CD4-positive, alpha-beta T cell treated with Interleukin-12 subunit alpha and Interleukin-12 subunit beta, for 1 hour (primary cell): ENCODE measurements at regions not wholly inside any gene's neighbourhood (a gene's known extent, or its start where the extent isn't known, plus 50 kb on each side); places are given as distances from the start of the nearest gene placed in this dataset.
"Not testable (repeated sequence)": the region's sequence is repeated elsewhere in the genome, so short reads cannot be mapped to it uniquely, and the experiment has no call there.

Experiments used
- DNase-seq: peaks from one replicate; pipeline ENCODE4 v3.0.0-alpha.2; 2020

DNA sequence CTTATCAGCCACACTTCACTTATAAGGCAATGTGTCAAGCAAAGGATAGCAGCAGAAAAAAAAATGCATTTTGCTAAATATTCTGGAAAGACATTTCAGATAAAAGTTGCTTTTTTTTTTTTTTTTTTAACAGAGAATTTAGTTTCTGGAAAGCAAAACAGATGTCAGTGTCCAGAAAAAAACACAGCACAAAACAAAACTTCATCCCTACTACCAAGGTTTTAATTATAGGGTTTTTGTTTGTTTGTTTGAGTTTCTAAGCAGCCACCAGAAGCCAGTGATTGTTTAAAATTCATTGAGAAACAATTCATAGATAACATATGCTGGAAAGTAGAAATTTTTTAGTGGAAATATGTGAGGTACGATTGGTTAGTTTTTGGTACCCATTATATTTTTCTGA, 1202.7 kb downstream of the OTOL1 start:
- DNase-seq: no peak

DNA sequence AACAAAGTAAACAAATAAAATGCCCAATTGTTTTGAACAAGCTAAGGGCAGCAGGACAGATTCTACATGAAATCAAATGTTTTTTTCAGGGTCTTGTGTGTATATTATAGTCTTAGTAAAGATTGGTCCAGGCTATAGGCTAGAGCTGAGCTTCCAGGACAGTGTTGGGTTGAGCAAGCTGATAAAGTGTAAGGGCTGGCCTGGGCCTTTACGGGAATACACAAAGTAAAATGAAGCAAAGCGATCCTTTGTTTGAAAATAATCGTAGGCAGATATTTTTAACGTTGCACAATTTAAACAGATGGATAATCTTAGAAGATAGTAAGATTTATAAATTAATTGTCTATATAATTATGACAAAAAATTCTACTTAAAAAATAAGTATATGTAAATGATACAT, 1204.6 kb downstream of the OTOL1 start:
- no peak for DNase-seq

DNA sequence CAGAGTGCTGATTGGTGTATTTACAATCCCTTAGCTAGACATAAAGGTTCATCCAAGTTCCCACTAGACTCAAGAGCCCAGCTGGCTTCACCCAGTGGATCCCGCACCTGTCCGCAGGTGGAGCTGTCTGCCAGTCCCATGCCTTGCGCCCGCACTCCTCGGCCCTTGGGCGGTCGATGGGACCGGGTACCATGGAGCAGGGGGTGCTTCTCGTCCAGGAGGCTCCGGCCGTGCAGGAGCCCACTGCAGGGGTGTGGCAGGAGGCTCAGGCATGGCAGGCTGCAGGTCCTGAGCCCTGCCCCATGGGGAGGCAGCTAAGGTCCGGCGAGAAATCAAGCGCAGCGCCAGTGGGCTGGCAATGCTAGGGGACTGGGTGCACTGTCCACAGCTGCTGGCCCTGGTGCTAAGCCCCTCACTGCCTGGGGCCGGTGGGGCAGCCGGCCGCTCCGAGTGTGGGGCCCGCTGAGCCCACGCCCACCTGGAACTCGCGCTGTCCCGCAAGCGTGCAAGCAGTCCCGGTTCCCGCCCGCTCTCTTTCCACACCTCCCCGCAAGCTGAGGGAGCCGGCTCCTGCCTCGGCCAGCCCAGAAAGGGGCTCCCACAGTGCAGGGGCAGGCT, 1206.3 kb downstream of the OTOL1 start:
- no peak for DNase-seq

DNA sequence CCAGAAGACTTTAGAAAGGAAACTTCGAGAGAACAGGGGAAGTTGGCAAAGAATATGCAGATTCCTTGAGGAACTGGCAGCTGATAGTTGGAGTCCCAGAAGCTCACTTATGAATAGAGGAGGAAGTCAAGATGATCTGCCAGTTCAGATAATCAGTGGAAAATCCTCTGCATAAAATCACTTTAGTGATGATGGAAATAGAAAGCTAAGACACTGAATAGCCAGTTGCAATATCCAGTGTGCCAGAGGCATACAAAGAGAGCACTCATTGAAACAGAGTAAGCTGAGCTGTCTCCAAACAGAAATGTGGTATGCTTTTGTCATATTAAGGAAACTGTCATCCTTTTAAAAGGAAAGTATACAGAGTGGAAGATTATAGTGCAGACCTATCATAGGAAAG, 1207.6 kb downstream of the OTOL1 start:
- no peak for DNase-seq

DNA sequence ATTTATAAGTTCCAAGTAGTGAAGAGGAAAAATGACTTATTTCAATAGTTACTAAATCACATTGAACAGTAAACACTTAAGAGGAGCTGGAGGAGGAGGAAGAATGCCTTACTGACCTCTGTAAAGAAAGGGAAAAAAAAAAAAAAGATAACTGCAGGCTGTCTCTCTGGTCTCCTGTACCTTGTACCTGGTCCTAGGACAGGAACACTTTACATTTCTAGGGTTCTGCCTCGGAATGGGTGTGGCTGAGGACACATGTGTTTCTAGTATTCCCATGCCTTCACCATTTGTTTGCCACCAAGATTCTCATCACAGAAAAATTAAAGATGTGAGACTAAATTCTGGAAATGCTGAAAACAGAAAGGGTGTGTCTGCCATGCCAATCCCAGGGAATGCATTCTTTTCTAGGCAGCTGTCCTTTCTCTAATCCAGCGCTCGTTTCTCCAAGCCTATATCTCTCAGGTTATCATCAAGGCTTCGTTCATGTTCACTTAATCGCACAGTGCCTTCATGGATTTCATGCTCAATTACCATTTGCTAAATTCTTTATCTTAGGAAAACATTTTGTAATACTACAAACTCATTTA, 1208.3 kb downstream of the OTOL1 start:
- DNase-seq: no peak

DNA sequence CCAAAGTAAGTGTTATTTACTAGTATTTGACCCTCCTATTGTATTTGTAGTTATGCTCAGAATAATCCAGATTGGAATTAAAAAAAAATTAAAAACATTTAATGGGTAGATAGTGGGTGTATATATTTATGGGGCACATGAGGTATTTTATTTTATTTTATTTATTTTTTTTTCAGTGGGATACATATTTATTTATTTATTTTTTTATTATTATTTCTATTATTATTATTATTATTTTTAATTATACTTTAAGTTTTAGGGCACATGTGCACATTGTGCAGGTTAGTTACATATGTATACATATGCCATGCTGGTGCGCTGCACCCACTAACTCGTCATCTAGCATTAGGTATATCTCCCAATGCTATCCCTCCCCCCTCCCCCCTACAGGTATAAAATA, 1211.8 kb downstream of the OTOL1 start:
- not testable (repeated sequence) for DNase-seq

DNA sequence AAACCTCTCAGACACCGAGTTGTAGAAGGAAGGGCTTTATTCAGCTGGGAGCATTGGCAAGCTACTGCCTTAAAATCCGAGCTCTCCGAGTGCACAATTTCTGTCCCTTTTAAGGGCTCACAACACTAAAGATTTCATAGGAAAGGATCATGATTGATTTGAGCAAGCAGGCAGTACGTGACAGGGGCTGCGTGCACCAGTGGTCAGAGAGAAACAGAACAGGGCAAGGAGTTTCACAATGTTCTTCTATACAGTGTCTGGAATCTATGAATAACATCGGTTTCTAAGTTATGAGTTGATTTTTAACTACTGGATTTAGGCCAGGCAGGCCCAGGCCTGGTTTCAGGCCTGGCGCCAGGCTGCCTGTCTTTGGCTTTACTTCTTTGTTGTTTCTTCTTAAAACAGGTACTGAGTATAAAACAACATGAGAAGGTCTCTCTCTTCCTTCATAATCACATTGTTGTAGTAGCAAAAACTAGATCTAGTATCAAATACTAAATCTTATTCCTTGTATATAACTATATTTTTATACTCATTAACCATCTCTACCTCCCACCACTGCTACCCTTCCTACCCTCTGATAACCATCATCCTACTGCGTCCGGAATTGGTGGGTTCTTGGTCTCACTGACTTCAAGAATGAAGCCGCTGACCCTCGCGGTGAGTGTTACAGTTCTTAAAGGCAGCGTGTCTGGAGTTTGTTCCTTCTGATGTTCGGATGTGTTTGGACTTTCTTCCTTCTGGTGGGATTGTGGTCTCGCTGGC, 1212.5 kb downstream of the OTOL1 start:
- not testable (repeated sequence) for DNase-seq

DNA sequence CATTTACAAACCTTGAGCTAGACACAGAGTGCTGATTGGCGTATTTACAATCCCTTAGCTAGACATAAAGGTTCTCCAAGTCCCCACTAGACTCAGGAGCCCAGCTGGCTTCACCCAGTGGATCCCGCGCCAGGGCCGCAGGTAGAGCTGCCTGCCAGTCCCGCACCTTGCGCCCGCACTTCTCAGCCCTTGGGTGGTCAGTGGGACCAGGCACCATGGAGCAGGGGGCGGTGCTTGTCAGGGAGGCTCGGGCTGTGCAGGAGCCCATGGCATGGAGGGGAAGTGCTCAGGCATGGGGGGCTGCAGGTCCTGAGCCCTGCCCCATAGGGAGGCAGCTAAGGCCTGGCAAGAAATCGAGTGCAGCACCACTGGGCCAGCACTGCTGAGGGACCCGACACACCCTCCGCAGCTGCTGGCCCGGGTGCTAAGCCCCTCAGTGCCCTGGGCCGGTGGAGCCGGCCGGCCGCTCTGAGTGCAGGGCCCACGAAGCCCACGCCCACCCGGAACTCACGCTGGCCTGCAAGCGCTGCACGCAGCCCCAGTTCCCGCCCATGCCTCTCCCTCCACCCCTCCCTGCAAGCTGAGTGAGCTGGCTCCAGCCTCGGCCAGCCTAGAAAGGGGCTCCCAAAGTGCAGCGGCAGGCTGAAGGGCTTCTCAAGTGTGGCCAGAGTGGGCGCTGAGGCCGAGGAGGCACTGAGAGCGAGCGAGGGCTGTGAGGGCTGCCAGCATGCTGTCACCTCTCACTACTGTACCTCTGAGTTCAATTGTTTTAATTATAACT, 1213.9 kb downstream of the OTOL1 start:
- no peak for DNase-seq

DNA sequence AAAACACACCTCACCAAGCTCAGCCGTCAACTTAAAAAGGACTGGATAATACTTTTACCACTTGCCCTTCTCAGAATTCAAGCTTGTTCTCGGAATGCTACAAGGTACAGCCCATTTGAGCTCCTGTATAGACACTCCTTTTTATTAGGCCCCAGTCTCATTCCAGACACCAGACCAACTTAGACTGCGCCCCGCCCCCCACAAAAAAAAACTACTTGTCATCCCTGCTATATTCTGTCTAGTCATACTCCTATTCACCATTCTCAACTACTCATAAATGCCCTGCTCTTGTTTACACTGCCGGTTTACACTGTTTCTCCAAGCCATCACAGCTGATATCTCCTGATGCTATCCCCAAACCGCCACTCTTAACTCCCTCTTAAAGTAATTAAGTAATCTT, 1220.5 kb downstream of the OTOL1 start:
- not testable (repeated sequence) for DNase-seq

DNA sequence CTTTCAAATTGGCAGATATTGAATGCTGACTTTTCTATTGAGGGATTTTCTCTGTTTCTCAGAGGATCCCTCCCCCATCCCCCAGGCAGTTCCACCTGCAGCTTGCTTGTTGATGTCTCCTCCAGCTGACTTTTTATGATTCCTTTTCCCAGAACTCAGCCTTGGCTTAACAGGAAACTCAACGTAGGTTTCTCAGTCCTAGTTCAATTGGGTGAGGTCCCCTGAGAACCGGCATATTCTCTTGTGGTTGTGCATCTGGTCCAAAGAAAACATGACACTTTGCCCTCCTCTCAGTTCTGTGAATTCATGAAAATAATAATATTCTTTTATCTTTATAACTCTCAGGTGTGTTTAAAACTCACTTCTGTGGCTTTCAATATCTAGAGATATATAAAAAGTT, 1222.1 kb downstream of the OTOL1 start:
- no peak for DNase-seq

DNA sequence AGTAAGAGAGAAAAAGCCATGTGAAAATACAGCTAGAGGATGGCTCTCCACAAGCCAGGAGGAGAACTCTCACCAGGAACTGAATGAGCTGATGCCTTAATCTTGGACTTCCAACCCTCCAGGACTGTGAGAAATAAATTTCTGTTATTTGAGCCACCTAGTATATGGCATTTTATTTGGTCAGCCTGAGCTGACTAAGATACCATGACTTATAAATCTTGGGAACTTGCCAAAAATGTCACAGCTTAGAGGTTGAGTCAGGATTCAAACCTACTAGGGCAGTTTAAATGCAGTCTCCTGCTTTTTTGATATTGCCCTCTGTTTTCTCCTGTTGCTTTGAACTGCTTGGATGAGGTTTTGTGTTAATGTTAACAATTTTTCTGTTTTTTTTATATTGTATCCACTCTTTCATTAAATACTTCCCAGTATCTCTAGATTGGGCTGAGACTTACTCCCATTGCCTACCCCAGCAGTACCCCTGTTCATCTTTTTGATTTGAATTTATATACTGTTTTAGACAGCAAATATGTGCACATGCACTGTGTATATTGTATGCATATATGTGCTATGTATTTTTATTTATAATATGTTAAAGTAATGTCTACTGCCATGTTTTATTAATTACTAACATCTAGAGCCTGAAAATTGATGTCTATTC, 1223.2 kb downstream of the OTOL1 start:
- no peak for DNase-seq

DNA sequence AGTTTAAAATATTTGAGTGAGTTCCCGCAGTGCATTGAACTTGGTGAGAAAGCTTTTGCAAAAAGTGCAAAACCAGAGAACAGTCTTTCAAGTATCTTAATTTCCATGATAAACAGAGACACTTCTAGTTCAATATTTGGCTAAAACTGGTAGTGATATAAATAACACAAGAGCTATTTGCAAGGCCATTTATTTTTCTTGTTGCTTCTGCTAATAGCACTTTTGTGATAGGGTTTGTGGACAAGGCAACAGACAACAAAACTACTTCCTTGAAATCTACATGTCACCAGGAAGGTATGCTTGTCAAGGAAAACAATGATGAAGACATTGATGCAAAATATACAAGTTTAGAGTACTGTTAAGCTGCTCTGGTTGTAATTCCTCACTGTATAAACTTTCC, 1225.1 kb downstream of the OTOL1 start:
- DNase-seq: no peak

DNA sequence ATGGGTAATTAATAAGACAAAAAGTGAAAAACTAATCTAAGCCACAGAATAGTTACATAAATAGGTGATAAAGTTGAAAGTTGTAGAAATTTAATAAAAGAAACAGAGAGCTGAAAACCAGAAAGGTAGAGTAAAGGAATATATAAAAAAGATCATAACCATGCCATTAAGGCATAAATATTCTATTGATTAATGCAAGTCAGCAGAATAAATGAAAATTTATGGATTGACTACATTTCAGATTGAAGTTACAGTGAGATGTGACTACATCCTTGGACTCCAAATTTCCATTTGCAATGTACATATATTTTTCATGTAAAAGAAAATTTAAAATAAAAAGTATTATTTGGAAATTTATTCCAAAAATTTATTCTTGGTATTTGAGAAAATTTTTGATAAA, 1225.7 kb downstream of the OTOL1 start:
- no peak for DNase-seq

DNA sequence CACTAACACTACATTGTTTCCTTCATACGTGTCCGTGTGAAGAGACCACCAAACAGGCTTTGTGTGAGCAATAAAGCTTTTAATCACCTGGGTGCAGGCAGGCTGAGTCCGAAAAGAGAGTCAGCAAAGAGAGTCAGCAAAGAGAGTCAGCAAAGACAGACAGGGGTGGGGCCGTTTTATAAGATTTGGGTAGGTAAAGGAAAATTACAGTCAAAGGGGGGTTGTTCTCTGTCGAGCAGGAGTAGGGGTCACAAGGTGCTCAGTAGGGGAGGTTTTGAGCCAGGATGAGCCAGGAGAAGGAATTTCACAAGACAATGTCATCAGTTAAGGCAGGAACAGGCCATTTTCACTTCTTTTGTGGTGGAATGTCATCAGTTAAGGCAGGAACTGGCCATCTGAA, 1226.2 kb downstream of the OTOL1 start:
- DNase-seq: not testable (repeated sequence)

DNA sequence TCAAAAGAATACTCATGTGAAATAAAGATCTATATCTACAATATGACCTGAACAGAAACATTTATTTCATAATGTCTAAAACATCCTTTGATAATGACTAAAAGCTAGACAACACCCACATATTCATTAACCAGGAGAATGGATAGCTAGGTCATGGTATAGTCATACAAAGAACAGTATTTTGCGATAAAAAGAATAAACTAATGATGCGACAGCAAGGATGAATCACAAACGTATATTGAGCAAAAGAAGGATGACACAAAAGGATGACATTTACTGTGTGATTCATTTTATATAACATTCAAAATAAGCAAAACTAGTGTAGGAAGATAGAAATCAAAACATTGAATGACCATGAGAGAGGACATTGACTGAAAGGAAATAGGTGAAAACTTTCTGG, 1233.1 kb downstream of the OTOL1 start:
- no peak for DNase-seq

DNA sequence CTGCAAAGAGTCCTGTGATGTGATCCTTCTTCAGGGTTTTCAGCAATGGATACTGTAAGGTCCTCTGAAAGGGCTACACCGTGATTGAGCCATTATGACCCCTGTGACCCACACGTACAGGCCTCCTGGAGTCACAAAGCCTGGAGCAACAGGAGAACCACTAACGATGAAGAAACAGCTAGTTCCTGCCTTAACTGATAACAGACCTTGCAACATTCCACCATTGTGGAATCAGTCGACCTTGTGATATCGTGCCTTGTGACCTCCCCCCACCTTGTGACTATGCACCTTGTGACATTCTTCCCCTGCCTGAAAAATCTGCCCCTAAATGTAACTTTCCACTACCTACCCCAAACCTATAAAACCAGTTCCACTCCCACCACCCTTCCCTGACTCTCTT, 1235.4 kb downstream of the OTOL1 start:
- DNase-seq: not testable (repeated sequence)

DNA sequence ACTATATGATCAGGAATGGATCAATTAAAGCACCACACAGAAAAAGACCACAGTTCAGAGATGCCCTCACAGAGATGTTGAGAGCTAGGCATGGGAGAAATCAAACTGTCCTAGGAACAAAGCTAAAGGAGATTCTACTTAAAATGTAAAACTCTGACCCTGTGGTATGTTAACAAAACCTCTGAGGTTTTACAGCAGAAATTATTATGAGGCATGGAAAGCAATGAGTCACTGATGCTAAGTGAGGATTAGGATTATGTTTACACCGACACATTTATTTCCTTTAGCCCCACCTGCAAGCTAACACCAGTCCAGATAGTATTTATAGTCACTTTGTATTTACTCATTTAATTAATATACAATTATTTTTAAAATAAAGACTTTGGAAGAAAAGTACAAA, 1242.2 kb downstream of the OTOL1 start:
- no peak for DNase-seq

DNA sequence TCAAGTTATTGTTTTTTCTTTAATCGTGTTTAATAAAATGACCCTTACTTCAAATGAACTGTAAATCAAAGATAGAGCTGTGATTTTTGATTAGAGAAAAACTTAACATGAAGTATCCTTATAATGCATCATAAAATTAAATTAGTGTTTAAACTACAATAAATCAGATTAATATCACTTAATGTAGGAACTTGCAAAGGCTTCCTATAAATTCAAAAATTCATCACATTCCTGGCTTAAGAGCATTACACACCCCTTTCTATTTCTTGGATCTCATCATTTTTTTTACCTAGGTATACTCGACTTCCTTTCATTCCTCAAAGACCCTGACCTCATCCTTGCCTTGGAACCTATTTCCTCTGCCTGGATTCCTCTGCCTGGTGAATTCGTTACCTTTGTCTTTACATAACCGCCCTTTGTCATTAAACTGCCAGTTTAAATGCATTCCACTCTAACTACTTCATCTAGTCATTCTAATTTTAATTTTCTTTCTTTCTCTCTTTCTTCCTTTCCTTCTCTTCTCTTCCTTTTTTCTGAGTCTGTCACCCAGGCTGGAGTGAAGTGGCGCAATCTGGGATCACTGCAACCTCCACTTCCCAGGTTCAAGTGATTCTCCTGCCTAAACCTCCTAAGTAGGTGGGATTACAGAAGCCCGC, 1244.5 kb downstream of the OTOL1 start:
- DNase-seq: no peak

DNA sequence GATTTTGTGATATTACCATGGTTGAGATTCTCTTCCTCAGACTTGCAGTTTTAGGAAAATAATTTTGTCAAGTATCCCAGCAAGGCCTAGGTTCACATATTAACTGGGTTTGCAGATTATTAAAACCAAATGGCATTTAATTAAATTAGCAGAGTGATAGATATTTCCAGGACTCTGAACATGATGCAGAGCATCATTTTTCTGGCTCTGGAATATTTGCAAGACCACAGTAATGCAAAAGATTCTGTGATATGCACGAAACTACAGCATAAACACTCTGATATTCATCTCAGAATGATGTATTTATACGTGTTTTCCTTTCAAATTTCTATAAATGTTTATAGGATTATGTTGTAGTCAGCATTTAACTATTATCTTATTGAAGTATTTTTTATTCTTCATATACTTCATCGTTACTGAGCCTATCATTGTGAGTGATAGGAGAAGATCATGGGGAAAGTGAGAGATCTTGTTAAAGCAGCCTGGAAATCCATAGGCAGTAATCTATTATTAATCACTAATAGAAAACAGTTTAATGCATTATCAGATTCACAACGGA, 1245.6 kb downstream of the OTOL1 start:
- DNase-seq: no peak

DNA sequence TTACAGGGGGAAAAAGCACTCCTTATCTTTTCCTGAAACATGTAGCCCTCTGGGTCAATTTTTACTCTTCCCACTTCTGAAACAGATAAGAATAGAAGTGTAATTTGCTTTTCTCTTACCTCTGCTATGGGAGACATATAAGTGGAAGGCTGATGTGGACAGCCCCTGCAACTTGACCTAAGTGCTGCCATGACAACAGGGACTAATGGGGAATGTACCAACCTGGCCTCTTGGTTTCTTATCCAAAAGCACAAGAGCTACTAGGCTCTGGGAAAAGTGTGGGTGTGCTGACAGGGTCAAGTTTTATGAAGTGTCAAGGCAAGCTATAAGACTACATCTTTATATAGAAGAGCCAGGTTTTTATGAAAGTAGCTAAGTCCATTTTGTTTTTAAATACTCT, 1246.5 kb downstream of the OTOL1 start:
- DNase-seq: no peak

DNA sequence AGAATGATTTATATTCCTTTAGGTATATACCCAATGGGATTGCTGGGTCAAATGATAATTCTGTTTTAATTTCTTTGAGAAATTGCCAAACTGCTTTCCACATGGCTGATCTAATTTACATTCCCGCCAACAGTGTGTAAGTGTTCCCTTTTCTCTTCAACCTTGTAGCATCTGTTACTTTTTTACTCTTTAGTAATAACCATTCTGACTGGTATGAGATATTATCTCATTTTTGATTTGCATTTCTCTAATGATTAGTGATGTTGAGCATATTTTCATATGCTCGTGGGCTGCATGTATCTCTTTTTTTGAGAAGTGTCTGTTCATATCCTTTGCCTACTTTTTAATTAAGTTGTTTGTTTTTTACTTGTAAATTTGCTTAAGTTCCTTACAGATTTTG, 1264.2 kb downstream of the OTOL1 start:
- no peak for DNase-seq
